DND-41 (cell line): ENCODE measurements at regions not wholly inside any gene's neighbourhood (a gene's known extent, or its start where the extent isn't known, plus 50 kb on each side); places are given as distances from the start of the nearest gene placed in this dataset.

ENCODE experiments used
- ATAC-seq: fragments of 200-7000 bp; cut with Tn5 transposase; 3 replicates; pipeline ENCODE4 v1.9.1; 2021; ENCODE audit warnings: low read depth; ENCODE audit not compliant: insufficient read depth
- DNase-seq: peaks from one replicate; pipeline ENCODE4 v3.0.0-alpha.2; 2020
- H2AFZ ChIP-seq: 2 replicates; pipeline ENCODE4 v1.6.0; 2012; ENCODE audit warnings: low read depth, low read length
- H3K27ac ChIP-seq: 2 replicates; pipeline ENCODE4 v1.5.1; 2012; ENCODE audit warnings: low read length, inconsistent platforms
- H3K27me3 ChIP-seq: fragments of 200-600 bp; sonication (generic); 2 replicates; pipeline ENCODE4 v1.6.0; 2012; ENCODE audit warnings: low read length, mild to moderate bottlenecking, inconsistent platforms; ENCODE audit not compliant: insufficient read depth, poor library complexity
- H3K36me3 ChIP-seq: 2 replicates; pipeline ENCODE4 v1.5.1; 2012; ENCODE audit warnings: low read length, inconsistent platforms; ENCODE audit not compliant: insufficient read depth
- H3K4me1 ChIP-seq: 2 replicates; pipeline ENCODE4 v1.5.1; 2012; ENCODE audit warnings: mild to moderate bottlenecking, low read length; ENCODE audit not compliant: insufficient read depth
- H3K4me2 ChIP-seq: 2 replicates; pipeline ENCODE4 v1.6.0; 2012; ENCODE audit warnings: mild to moderate bottlenecking, moderate library complexity, low read length, inconsistent platforms; ENCODE audit not compliant: insufficient read depth
- H3K4me3 ChIP-seq, 2 experiments: fragments of 200-600 bp in 1 of 2; shearing (Covaris generic) in 1 of 2; 2 replicates each; pipeline ENCODE4 v1.5.1; 2012 to 2016; ENCODE audit warnings: inconsistent platforms in 2 of 2, low read length in 2 of 2, mild to moderate bottlenecking in 2 of 2, low read depth in 1 of 2, moderate library complexity in 1 of 2
- H3K79me2 ChIP-seq: 2 replicates; pipeline ENCODE4 v1.6.0; 2012; ENCODE audit warnings: low read length, inconsistent platforms; ENCODE audit not compliant: insufficient read depth
- H3K9ac ChIP-seq: 2 replicates; pipeline ENCODE4 v1.6.0; 2012; ENCODE audit warnings: low read depth, mild to moderate bottlenecking, inconsistent platforms, low read length, moderate library complexity
- H3K9me3 ChIP-seq: 2 replicates; pipeline ENCODE4 v1.5.1; 2012; ENCODE audit warnings: low read length, moderate library complexity, mild to moderate bottlenecking, inconsistent platforms; ENCODE audit not compliant: insufficient read depth, severe bottlenecking
- H4K20me1 ChIP-seq: 2 replicates; pipeline ENCODE4 v1.6.0; 2012; ENCODE audit warnings: low read length; ENCODE audit not compliant: insufficient read depth
- EZH2 ChIP-seq: IDR thresholded peaks from 3 replicates; pipeline ENCODE4 v1.6.1; 2012; ENCODE audit warnings: borderline replicate concordance, low read depth, mild to moderate bottlenecking, moderate library complexity, low read length, inconsistent platforms; ENCODE audit not compliant: severe bottlenecking
- TF ChIP-seq, protein P1 (sequence below): IDR thresholded peaks from 2 replicates; pipeline ENCODE4 v1.5.1; 2012; ENCODE audit warnings: borderline replicate concordance, low read length, moderate library complexity, mild to moderate bottlenecking; ENCODE audit not compliant: poor library complexity, severe bottlenecking; ENCODE audit errors: extremely low read depth

- H2AFZ ChIP-seq: no peak overlapping the region
- no peak overlapping the region for H3K9ac ChIP-seq
- TF ChIP-seq, protein P1, sequence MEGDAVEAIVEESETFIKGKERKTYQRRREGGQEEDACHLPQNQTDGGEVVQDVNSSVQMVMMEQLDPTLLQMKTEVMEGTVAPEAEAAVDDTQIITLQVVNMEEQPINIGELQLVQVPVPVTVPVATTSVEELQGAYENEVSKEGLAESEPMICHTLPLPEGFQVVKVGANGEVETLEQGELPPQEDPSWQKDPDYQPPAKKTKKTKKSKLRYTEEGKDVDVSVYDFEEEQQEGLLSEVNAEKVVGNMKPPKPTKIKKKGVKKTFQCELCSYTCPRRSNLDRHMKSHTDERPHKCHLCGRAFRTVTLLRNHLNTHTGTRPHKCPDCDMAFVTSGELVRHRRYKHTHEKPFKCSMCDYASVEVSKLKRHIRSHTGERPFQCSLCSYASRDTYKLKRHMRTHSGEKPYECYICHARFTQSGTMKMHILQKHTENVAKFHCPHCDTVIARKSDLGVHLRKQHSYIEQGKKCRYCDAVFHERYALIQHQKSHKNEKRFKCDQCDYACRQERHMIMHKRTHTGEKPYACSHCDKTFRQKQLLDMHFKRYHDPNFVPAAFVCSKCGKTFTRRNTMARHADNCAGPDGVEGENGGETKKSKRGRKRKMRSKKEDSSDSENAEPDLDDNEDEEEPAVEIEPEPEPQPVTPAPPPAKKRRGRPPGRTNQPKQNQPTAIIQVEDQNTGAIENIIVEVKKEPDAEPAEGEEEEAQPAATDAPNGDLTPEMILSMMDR: no peak
- TF ChIP-seq EZH2: no peak
- no peaks in the 10 kb centered on the region for H3K4me1 ChIP-seq
- no peaks in the 10 kb centered on the region for H3K27me3 ChIP-seq
- H3K27ac ChIP-seq: no peak overlapping the region
- no peak overlapping the region for H3K4me2 ChIP-seq
- no peak overlapping the region for H3K4me3 ChIP-seq
- no peaks in the 10 kb centered on the region for H3K79me2 ChIP-seq
- no peaks in the 10 kb centered on the region for H3K9me3 ChIP-seq
- DNase-seq (no peak), ATAC-seq (no peak)
- H4K20me1 ChIP-seq: no peaks in the 10 kb centered on the region
- no peaks in the 10 kb centered on the region for H3K36me3 ChIP-seq
These were observed 60.1 kb upstream of the NUDT7 start for GRCh38 chr16:77662246-77662645.

DNA sequence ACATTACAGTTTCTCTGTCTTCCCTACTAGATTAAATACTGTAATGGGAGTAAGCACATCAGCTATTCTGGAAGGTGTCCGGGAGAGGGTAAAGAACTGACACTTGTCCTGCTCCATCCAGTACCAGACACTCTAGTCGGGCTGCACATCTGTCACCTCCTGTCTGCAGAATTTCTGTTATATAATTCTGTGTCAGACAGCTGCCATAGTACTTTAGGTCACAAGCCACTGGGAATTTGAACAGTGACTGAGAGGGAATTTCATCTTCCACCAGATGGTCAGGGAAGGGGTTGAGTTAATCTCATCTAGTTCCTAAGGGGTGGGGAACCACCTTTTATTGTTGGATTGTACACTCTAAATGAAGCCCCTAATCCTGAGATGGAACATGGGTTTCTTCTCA is 58.6 kb upstream of the NUDT7 start:
- no peak for DNase-seq
- no peaks in the 10 kb centered on the region for H3K36me3 ChIP-seq
- TF ChIP-seq, protein P1: no peak
- no peaks in the 10 kb centered on the region for H4K20me1 ChIP-seq
- peaks cover under 1% of the 10 kb centered on the region for H3K27me3 ChIP-seq
- no peak for ATAC-seq
- no peak overlapping the region for H3K27ac ChIP-seq
- no peak overlapping the region for H3K4me3 ChIP-seq
- no peak overlapping the region for H3K4me2 ChIP-seq
- no peak overlapping the region for H2AFZ ChIP-seq
- H3K9ac ChIP-seq: no peak overlapping the region
- H3K4me1 ChIP-seq: no peaks in the 10 kb centered on the region
- H3K9me3 ChIP-seq: no peaks in the 10 kb centered on the region
- no peaks in the 10 kb centered on the region for H3K79me2 ChIP-seq

DNA sequence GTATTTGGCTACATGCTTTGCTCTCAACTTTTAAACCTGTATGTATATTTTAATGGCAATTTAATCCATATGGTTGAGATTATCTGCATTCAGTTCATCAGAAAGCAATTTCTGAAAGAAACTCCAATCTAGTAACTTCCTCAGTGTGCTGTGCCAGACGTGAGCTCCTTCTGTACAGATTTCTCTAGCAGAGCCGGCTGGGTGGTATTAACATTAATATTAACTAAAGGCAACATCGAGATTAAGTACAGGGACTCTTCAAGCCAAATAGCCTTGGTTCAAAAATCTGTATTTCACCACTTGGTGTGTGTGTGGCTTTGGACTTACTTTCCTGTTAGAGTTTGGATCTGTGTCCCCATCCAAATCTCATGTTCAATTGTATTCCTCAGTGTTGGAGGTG is 55.5 kb upstream of the NUDT7 start:
- TF ChIP-seq EZH2: no peak
- TF ChIP-seq, protein P1: no peak

DNA sequence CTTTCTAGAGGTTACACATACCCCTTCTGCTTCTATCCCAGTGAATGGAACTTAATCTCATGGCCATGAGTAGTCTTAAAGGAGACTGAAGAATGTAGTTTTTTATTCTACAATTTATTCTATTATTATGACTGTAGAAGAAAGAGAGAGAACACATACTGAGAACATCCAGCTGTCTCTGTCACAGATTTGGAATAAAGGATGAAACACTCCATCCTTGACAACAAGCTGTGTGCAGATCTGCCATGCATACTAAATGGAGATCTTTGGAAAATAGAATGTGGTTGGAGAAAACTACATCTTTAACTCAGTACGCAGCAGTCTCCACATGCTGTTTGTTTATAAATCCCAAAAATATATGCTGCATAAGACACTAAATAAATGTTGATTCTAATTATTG is 54.1 kb upstream of the NUDT7 start:
- H3K9ac ChIP-seq: no peak overlapping the region
- no peaks in the 10 kb centered on the region for H3K36me3 ChIP-seq
- peaks cover 4% of the 10 kb centered on the region for H3K27me3 ChIP-seq
- H3K4me2 ChIP-seq: no peak overlapping the region
- no peaks in the 10 kb centered on the region for H3K4me1 ChIP-seq
- H3K4me3 ChIP-seq: no peak overlapping the region
- no peaks in the 10 kb centered on the region for H4K20me1 ChIP-seq
- no peak for ATAC-seq
- no peak overlapping the region for H3K27ac ChIP-seq
- H2AFZ ChIP-seq: no peak overlapping the region
- TF ChIP-seq, protein P1: no peak
- no peak for TF ChIP-seq EZH2
- H3K9me3 ChIP-seq: no peaks in the 10 kb centered on the region
- no peak for DNase-seq
- H3K79me2 ChIP-seq: no peaks in the 10 kb centered on the region

More for the DNA sequence above, 55.5 kb upstream of the NUDT7 start:
- Histone ChIP-seq H3K36me3 (no peaks in the 10 kb centered on the region), H3K27ac (no peak overlapping the region), H3K9ac (no peak overlapping the region), H3K4me3 (no peak overlapping the region), H3K9me3 (no peaks in the 10 kb centered on the region), H2AFZ (no peak overlapping the region), H3K27me3 (peaks cover 4% of the 10 kb centered on the region), H3K4me2 (no peak overlapping the region), H4K20me1 (no peaks in the 10 kb centered on the region), H3K4me1 (no peaks in the 10 kb centered on the region), H3K79me2 (no peaks in the 10 kb centered on the region)
- no peak for DNase-seq
- no peak for ATAC-seq
